DMS 273 treated with DMSO at 0.1 percent for 48 hours (cell line): ENCODE measurements at regions not wholly inside any gene's neighbourhood (a gene's known extent, or its start where the extent isn't known, plus 50 kb on each side); places are given as distances from the start of the nearest gene placed in this dataset.

Source experiments
- DNase-seq: peaks from one replicate; lab custom pipeline; 2025; lab: John Stamatoyannopoulos, UW

DNA sequence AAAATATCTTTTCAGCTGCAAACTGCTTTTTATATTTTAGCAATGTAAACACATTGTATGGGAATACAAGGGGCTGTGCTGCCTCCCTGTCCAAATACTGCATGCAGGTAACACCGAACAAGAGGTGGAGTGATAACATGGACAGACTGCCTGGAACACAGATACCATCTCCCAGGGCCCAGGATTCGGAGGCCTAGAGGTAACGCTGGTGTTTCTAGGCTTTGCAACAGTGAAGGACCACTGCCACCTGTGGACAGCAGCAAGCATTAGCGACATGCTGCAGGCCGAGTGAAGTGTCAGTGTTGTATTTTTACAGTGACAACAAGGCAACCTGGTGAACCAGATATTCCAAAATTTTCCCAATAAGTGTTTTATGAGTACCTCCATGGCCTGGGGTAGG, 379.1 kb downstream of the DMRT2 start:
- no peak for DNase-seq

DNA sequence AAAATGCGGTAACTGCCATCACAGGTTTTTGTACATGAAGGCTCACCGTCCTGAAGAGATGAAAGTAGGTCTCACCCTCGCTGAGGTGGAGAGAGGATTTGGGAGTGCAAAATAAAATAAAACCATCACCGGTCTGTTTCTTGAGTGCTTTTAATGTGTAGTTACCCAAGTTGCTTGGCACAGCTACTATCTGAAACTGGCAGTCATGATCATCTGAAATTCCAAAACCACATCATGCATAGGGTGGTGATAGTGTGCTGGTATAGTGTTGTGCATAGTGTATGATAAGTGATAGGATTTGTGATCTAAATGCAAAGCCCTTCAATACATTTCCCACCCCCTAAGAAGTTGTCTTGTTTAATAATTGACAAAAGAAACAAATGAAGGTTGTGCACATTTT, 381.3 kb downstream of the DMRT2 start:
- DNase-seq: no peak

DNA sequence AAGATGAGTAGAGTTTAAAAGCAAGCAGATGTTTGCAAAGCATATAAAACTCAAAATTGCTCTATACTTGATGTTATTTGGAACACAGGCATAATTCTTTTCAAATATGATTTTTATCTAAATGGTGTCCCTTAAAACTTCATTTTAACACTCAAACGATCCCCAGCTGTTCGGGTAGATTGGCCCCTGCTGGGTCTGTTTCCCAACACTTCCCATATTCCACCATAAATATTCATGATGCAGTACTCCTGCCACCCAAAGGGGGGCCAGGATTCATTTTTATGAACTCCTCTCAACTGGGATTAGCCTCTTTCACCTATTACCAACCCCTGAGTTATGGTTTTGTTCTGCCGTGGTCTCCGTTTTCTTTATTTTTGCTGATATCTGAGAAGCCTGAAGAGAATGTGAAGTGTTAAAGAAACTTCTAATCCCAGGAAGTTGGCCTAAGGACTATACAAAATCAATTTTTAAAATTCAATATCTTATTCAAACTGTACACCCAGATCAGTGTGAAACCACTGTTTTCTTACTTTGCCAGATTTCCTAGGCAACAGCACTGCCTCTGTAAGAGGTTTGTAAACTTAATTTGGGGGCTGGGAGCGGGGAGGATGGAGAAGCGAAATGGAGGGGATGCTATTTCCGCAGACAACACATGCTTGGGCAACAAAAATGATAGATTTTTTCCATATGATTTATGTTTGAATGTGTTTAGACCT, 384.1 kb downstream of the DMRT2 start:
- no peak for DNase-seq

DNA sequence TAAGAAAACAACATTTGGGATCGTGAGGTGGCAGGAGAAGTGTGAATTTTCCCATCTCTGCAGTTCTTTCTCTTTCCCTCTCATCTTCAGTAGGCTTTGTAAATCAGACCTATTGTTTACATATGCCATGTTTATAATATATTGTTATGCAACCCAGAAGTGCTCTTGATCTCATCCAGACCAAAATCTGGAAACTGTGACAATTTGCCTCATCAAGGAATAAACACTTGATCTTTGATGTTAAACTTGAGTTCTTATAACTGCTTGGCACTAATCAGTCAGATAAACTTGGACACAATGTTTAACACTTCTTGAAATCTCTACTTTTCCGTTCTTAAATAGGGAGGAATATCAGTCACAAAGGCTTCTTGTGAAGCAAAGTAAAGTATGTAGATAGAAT, 384.7 kb downstream of the DMRT2 start:
- DNase-seq: no peak

DNA sequence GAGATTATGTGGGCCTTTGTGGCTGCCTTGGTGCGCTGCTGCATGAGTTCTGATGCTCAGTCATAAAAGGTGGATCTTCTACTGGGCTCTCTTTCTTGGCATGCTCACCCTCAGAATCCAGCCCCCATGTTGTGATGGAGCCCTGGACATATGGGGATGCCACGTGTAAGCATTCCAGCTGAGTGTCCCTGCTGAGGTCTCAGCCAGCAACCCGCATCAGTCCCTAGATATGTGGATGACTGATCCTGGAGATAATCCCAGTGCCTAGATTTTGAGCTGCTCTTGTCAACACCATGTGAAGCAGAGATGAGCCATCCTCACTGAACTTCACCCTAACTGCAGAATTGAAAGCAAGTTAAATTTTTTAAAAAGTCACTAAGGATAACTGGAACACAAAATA, 390.1 kb downstream of the DMRT2 start:
- no peak for DNase-seq

DNA sequence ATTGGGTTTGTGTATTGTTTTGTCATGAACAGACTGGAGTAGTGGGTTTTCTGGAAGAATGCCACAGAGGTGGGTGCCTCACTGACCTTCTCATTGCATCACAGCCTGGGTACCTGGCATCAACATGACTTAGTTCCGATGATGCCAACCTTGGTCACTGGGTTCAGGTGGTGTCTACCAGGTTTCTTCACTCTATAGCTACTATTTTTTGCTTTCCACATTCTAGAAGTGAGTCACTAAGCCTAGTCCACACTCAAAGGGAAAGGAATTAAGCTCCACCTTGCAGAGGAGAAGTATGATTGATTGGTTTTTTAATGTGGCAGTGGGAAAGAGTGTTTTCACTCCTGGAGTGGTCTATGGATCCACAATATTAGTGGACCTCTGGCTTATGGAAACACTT, 391.9 kb downstream of the DMRT2 start:
- no peak for DNase-seq

DNA sequence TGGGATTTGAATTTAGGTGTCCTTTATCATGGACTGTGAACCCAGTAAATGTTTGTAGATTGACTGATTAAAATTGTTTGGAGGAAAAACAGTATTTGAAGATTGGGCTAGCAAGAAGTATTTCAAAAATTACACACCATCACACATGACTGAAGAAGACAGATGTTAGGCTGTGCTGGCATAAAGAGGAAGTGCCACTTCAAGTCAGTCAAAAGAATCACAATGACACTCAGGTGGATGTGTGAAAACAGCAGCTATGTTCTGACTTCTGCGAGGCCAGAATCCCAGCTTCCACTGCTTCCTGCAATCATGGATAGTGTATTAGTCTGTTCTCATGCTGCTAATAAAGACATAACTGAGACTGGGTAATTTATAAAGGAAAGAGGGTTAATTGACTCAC, 393.3 kb downstream of the DMRT2 start:
- DNase-seq: no peak

DNA sequence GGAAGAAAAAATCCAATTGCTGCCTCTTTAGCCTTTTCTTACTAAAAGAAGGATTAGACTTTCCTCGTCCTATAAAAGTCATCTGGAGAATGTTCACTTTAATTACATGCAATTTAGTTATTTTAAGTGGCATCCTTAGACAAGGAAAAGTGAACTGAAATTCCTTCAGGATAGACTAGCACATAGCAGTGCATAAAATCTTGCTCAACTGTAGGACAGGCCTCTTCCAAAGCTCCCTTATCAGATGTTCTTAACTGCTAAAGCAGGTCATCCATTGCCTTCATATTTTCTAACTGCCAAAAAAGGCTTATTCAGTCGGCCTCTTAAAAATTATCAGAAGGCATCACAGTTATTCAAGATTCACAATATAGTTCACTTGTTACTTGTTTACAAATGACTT, 396.5 kb downstream of the DMRT2 start:
- DNase-seq: no peak

DNA sequence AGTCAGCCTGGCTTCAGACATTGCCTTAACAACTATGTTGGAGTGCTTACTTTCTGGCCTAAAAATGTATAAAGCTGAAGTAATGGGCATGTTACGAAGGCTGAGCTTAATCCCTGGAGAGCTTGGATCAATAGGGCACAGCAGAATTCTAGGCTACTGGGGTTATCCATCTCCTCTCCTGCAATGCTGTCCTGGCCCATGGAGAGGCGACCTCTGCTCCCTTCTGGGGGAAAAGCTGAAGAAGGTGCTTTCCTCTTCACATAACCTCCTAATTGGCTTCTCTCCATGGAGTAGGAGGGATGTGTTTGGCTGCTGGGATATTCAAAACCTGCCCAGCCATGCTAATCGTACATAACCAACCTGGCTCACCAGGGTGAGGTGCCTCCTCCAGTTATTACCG, 403.5 kb downstream of the DMRT2 start:
- DNase-seq: no peak

DNA sequence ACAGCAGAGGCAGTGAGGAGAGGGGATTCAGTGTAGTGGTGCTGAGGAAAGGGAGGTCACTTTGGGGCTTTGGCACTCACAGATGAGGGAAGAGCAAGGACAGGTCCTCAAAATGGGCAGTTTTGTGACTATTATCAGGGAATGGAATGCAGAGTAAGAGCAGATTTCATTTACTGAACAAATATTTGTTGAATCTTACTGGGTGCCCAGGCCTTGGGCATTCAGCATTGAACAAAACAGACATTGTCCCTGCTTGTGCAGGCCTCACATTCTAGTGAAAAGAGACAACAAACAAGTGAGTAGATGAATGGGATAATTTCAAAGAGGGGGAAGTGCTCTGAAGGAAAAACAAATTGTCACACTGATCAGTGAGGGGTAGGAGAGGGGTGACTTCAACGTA, 404.1 kb downstream of the DMRT2 start:
- DNase-seq: no peak

DNA sequence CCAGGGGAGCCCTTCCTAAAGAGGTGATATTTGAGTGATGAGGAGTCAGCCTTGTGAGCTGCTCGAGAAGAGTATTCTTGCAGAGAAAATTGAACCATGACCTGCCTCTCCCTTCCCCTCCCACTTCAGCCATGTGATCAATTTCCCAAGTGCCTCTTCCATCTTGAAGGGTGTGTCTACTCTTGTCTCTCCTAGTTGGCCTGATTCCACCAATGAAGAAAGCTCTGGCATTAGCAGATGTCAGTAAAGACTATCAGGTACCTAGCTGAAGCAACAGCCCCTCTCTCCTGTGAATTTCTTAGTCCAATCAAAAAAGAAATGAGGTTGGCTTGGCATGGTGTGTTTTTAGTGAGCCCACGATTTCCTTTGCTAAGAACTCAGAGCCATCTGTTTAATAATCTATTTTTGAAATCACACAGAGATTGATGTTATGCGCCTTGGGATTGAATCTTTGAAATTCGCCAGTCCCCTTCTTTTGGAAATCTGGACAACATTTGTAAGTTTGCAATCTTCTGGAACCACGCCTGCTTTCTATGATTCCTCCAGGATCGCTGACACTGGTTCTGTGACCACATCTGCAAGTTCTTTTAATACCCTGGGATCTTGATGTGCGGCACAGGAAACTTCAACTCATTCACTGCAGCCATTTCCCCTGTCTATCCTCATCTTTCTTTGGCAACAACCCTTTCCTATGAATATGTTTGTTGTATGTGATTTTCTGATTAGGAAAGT, 404.6 kb downstream of the DMRT2 start:
- no peak for DNase-seq

DNA sequence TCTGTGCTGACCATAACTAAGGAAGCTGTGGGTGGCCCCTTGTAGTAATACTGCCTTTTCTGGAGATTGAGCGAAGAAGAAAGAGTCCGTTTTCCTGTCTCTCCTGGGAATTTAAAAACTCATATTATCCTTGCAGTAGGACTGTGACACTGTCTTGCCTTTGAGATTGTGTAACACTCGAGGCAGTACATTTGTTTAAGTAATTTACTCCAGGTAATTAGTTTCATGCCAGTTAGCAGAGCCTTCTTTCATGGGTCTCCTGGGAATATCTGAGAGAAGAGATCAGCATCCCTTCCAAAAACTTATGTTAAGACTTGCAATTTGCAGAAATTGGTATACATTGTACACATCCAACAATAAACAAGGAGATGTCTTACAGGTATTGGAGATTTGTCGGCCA, 405.6 kb downstream of the DMRT2 start:
- no peak for DNase-seq

DNA sequence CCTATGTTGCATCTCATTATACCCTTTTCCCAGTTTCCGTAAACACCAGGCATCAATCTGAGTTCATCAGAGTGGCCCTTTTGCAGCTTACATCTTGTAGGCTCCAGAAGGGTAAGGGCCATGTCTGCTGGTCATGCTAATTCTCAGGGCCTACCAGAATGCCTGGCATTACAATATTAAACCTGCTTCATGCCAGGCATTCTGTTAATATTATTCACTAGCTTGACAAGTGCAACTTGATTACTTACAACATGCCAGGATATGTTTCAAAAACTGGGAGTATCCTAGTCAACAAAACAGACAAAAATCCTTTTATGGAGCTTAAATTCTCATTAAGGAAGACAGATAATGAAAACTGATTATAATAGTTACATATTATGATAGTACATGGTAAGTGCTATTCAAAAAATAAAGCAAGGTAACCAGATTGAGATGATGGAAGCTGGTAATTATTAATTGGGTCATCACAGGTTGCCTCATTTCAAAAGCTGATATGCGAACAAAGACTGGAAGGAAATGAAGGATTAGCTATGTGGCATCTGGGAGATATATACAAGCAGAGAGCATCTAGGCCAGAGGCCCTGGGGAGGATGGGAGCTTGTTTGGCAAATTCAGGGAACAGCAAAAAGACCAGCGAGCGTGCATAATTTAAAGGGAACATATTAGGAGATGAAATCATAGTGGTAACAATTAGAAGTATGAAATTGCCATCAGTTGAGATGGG, 406.3 kb downstream of the DMRT2 start:
- DNase-seq: no peak

DNA sequence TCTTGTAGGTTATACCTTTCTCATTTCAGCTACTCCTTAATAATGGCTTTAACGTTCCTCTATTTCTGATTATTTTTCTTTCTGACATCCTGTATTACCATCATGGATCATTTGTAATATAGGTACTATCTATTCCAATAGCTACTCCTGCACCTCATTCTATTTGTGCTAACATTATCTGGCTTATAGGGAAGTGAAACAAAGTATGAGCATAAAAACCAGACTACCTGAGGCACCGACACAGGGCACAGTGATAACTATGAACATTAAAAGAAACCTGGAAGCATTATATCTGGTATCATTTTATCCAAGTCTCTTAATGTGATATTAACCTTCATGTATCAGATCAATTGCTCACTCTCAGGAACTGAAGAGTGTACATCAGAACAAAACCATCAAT, 407.3 kb downstream of the DMRT2 start:
- DNase-seq: no peak

DNA sequence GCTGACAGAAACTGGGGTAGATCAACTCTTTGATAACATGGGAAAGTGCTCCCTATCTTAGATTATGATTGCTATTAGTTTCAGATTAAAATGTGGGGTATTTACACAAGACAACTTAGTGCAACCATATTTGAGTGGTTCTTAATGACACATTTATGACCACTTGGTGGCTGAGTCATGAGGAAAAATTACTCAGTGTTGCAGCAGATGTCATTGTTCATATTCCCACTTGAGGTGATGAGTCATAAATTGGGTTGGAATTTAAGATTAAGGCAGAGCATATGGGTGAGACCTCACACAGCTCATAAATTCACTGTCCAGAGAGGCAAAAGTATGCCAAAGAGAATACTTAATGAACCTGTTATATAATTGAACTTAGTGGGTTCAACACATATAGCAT, 408.3 kb downstream of the DMRT2 start:
- DNase-seq: peak; percentile 13

DNA sequence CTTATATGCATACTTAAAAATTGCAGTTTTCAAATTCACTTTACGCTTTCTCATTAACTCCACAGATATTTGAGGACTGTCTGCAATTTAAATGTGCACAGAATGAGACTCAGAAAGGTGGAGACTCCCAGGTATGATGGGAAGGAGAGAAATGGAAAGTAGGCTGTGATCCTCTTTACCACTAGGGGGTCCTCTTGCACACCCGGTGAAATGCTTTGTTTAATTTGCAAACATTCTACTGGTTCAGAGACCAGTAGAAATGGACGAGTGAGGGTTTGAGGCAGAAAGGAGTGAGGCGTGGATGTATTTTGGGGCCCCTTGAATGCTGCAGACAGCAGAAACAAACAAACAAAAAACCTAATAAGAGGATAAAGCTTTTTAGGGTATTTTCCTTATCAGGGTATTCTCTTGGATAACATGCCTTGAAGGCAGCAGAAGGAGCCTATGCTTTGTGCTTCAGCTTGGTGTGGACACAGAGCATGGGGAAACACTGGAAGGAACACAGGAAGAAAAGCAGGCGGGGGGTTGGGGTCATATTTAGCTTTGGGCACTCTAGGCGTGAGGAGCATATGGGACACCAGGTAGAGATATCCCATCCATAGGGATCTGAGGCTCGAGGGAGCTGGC, 410.1 kb downstream of the DMRT2 start:
- DNase-seq: peak; percentile 0

DNA sequence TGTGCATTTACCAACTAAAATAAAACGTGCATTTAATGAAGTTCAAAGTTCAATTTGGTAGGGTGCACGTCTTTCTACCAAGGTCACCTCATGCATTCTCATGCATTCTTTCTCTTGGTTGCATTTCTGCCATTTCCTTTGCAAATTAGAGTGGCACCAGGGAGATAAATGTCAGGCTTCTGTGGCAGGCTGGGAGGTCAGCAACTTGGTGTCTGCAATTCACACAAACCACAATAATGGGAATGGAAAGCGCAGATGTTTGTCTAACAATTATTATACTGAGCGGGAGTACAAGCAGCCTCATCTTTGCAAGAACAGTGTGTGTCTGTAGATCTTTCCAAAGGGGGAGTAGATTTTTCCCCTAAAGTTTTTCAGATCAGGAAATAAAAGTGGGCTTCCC, 411.7 kb downstream of the DMRT2 start:
- no peak for DNase-seq

DNA sequence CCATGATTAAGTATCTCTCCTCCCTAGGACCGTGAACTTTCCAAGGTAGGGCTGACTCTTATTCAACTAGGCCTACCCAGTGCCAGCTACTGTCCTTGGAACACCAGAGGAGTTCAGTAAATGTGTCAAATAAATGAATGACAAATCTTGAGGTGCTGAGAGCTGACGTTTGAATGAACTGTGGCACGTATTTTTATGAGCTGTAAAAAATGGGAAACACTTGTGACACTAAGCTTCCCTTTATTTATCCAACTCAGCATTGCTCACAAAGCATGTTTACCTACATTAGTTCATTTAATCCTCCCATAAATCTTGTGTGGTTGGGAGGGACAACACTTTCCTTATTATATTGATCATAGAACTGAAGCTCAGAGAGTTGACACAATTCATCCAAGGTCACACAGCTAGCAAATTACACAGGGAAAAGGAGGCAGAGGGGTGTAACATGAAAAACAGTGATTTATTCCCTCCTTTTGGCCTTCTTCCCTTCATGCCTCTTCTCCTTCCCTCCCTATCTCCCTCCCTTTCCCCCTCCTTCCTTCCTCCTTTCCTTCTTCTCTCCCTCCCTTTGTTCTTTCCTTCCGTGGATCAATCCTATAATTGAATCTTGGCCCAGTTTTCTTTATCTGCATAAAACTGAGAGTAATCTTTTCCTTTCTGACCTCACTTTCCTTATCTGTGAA, 412.6 kb downstream of the DMRT2 start:
- no peak for DNase-seq

DNA sequence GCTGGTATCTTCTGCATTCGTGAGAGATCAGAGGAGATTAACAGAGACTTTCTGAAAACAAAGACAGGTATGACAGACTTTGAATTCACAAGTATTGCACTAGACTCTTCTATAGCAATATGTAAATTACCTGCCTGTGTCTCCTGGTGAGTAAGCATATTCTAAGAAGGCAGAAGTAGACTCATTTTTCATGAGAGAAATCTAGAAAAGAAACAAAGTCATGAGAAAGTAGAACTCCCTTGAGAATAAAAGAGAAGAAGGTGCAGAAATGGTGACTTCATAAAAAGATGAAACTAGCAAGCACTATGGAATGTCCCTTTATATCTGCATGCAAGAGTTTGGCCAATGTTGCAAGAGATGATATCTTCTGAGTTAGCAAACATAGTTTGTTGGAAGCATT, 419.8 kb downstream of the DMRT2 start:
- no peak for DNase-seq

DNA sequence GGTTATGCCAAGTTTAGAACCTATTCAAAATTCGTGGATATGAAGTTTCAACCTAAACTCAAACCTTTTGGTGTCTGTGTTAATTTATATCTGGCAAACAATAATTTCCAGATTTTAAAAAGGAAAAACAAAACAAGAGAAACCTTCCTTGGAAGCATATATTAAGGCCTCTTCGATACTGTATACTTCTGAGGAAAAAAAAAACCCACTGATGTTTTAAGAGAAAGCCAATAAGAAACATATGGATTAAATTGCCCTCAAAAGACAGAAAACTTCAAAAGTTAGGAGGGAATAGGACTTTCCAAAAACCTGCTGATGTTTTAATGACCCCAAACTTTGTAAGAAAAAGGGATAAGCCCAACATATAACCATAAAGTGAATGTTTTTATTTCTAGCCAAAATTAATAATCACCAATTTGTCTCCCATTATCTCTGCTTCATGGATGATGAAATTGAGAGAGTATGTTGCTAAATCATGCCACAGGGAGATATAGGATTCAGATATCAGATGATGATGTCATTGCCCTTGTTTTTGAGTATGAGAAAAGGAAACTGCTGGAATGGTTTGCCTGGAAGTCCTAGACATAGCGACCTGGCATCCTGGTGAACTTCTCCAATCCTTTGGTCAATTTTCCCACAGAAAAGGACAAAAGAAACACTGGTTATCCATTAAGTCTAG, 423.9 kb downstream of the DMRT2 start:
- no peak for DNase-seq

DNA sequence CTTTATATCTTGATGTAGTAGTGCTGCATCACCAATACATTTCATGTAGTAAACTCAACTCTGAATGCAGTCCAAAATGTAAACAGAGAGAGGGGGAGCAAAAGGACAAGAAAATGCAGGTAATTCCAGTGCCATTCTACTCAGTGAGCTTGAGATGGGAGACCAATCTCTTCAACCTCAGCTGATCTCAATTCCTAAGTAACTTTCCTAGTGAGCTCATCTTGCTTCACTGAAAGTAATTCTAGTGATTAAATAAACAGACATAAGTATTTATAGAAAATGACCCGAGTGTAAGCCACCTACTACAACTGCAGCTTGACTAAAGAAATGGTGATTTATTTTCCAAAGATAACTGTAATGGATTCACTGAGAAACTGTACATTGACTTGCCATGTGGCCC, 424.5 kb downstream of the DMRT2 start:
- DNase-seq: no peak
